H1 (cell line): ENCODE measurements at regions not wholly inside any gene's neighbourhood (a gene's known extent, or its start where the extent isn't known, plus 50 kb on each side); places are given as distances from the start of the nearest gene placed in this dataset.

ENCODE experiments used
- CTCF ChIA-PET: fragments of 300-600 bp; sonication (Branson Sonifier 250); formaldehyde crosslinking; loops from one replicate; lab custom pipeline; 2021; ENCODE audit not compliant: partially characterized antibody; lab: Charles Lee
- POLR2A ChIA-PET: fragments of 300-600 bp; sonication (Branson Sonifier 250); formaldehyde crosslinking; loops from one replicate; lab custom pipeline; 2021; ENCODE audit warnings: inconsistent platforms; ENCODE audit not compliant: partially characterized antibody; lab: Charles Lee
- DNase-seq, 2 experiments: peaks; one replicate each; pipeline versions ENCODE4 v3.0.0 to v3.0.0-alpha.2; 2010 to 2022; ENCODE audit warnings: low spot score in 2 of 2, low read depth in 1 of 2, mixed read lengths in 1 of 2
- FAIRE-seq: peaks from 2 replicates; lab custom pipeline; 2011; peaks lifted over from hg19 to GRCh38; lab: Jason Lieb, UNC
- H2AFZ ChIP-seq: 2 replicates; pipeline ENCODE4 v1.8.1; 2012; ENCODE audit warnings: low read length, inconsistent platforms
- H2AK5ac ChIP-seq: 2 replicates; pipeline ENCODE4 v1.6.1; 2013; ENCODE audit warnings: low read depth, low read length
- H2BK120ac ChIP-seq: replicated peaks from 2 replicates; pipeline ENCODE3; 2013; ENCODE audit warnings: low read depth, low read length, inconsistent platforms
- H2BK12ac ChIP-seq: 2 replicates; pipeline ENCODE4 v1.6.1; 2013; ENCODE audit warnings: low read depth, low read length
- H2BK15ac ChIP-seq: 2 replicates; pipeline ENCODE4 v1.6.1; 2013; ENCODE audit warnings: low read length
- H2BK20ac ChIP-seq: 2 replicates; pipeline ENCODE4 v1.6.1; 2013; ENCODE audit warnings: low read length
- H2BK5ac ChIP-seq: 2 replicates; pipeline ENCODE4 v1.6.1; 2013; ENCODE audit warnings: low read depth, low read length
- H3K14ac ChIP-seq: 2 replicates; pipeline ENCODE4 v1.6.1; 2013; ENCODE audit warnings: inconsistent platforms; ENCODE audit not compliant: insufficient read length
- H3K18ac ChIP-seq: 2 replicates; pipeline ENCODE4 v1.6.1; 2013; ENCODE audit warnings: low read length; ENCODE audit errors: extremely low read depth
- H3K23ac ChIP-seq: 2 replicates; pipeline ENCODE4 v1.6.1; 2013; ENCODE audit warnings: inconsistent platforms; ENCODE audit not compliant: insufficient read length
- H3K23me2 ChIP-seq: 2 replicates; pipeline ENCODE4 v1.6.1; 2013; ENCODE audit warnings: low read depth, low read length
- H3K27ac ChIP-seq: 2 replicates; pipeline ENCODE4 v1.6.1; 2011; ENCODE audit warnings: low read depth, low read length, inconsistent platforms
- H3K27me3 ChIP-seq, 4 experiments: replicated peaks in 1 of 4; 1 replicate in 1 of 4; 2 replicates in 3 of 4; pipeline versions ENCODE4 v1.6.1 to v1.8.1; 2011 to 2013; ENCODE audit warnings: low read length in 3 of 4, mild to moderate bottlenecking in 3 of 4, inconsistent platforms in 2 of 4, mixed read lengths in 2 of 4, moderate library complexity in 1 of 4; ENCODE audit not compliant: control insufficient read depth in 3 of 4, insufficient read depth in 3 of 4; ENCODE audit errors: extremely low read depth in 1 of 4
- H3K36me3 ChIP-seq, 4 experiments: 2 replicates each; pipeline versions ENCODE4 v1.6.1 to v1.8.1; 2011 to 2013; ENCODE audit warnings: mild to moderate bottlenecking in 4 of 4, low read length in 3 of 4, moderate library complexity in 2 of 4, control low read depth in 1 of 4, inconsistent platforms in 1 of 4; ENCODE audit not compliant: insufficient read depth in 4 of 4, control insufficient read depth in 2 of 4
- H3K4ac ChIP-seq: replicated peaks from 2 replicates; pipeline ENCODE3; 2013; ENCODE audit warnings: low read length, low read depth, mixed read lengths, inconsistent platforms; ENCODE audit not compliant: insufficient read length
- H3K4me1 ChIP-seq, 4 experiments: replicated peaks in 1 of 4; 1 replicate in 1 of 4; 2 replicates in 3 of 4; pipeline versions ENCODE4 v1.6.1 to v1.8.1; 2011 to 2013; ENCODE audit warnings: low read length in 3 of 4, inconsistent platforms in 2 of 4, mixed read lengths in 1 of 4; ENCODE audit not compliant: insufficient read depth in 4 of 4, control insufficient read depth in 3 of 4
- H3K4me2 ChIP-seq, 2 experiments: 2 replicates each; pipeline versions ENCODE4 v1.6.1 to v1.8.1; 2011 to 2013; ENCODE audit warnings: low read depth in 2 of 2, low read length in 2 of 2, control low read depth in 1 of 2, inconsistent platforms in 1 of 2, mild to moderate bottlenecking in 1 of 2; ENCODE audit not compliant: insufficient read depth in 1 of 2
- H3K4me3 ChIP-seq, 4 experiments: fragments of 200-600, 300-600 bp in 1 of 4; sonication (generic), shearing (Covaris generic), sonication (Bioruptor Twin) in 1 of 4; 2 replicates each; pipeline versions ENCODE4 v1.5.1 to v1.8.1; 2011 to 2016; ENCODE audit warnings: low read length in 4 of 4, low read depth in 3 of 4, control low read depth in 2 of 4, inconsistent platforms in 2 of 4, mild to moderate bottlenecking in 2 of 4, mixed read lengths in 1 of 4, moderate library complexity in 1 of 4; ENCODE audit not compliant: insufficient read depth in 2 of 4; ENCODE audit errors: extremely low read depth in 1 of 4
- H3K56ac ChIP-seq: replicated peaks from 2 replicates; pipeline ENCODE3; 2013; ENCODE audit warnings: low read depth, mild to moderate bottlenecking, mixed read lengths, low read length, inconsistent platforms; ENCODE audit not compliant: insufficient read length
- H3K79me1 ChIP-seq: 2 replicates; pipeline ENCODE4 v1.6.1; 2013; ENCODE audit warnings: low read depth, low read length, control low read depth
- H3K79me2 ChIP-seq, 2 experiments: 2 replicates each; pipeline versions ENCODE4 v1.6.1 to v1.8.1; 2012 to 2013; ENCODE audit warnings: low read length in 2 of 2, mild to moderate bottlenecking in 2 of 2, inconsistent platforms in 1 of 2; ENCODE audit not compliant: insufficient read depth in 2 of 2, control insufficient read depth in 1 of 2
- H3K9ac ChIP-seq, 4 experiments: replicated peaks in 1 of 4; 1 replicate in 1 of 4; 2 replicates in 3 of 4; pipeline versions ENCODE4 v1.6.1 to v1.8.1; 2011 to 2013; ENCODE audit warnings: low read depth in 3 of 4, low read length in 3 of 4, control low read depth in 2 of 4, mild to moderate bottlenecking in 2 of 4, moderate library complexity in 2 of 4, inconsistent platforms in 1 of 4; ENCODE audit errors: extremely low read depth in 1 of 4
- H3K9me3 ChIP-seq, 2 experiments: 2 replicates each; pipeline versions ENCODE4 v1.6.1 to v1.8.1; 2012 to 2013; ENCODE audit warnings: mild to moderate bottlenecking in 2 of 2, moderate library complexity in 2 of 2, control low read depth in 1 of 2, inconsistent platforms in 1 of 2, low read depth in 1 of 2, low read length in 1 of 2, mixed read lengths in 1 of 2; ENCODE audit not compliant: insufficient read depth in 2 of 2
- H4K20me1 ChIP-seq, 2 experiments: replicated peaks in 1 of 2; 2 replicates each; pipeline versions ENCODE3 to v1.8.1; 2011 to 2013; ENCODE audit warnings: inconsistent platforms in 2 of 2, low read length in 2 of 2, mild to moderate bottlenecking in 1 of 2; ENCODE audit not compliant: insufficient read depth in 2 of 2, control insufficient read depth in 1 of 2
- H4K5ac ChIP-seq: 2 replicates; pipeline ENCODE4 v1.6.1; 2013; ENCODE audit warnings: low read length, low read depth, mixed read lengths, inconsistent platforms; ENCODE audit not compliant: insufficient read length
- H4K8ac ChIP-seq: 2 replicates; pipeline ENCODE4 v1.8.0; 2013; ENCODE audit warnings: mild to moderate bottlenecking, moderate library complexity, low read length, inconsistent platforms; ENCODE audit not compliant: insufficient read depth; ENCODE audit errors: extremely low read depth
- H4K91ac ChIP-seq: replicated peaks from 2 replicates; pipeline ENCODE3; 2013; ENCODE audit warnings: low read length, mixed read lengths, inconsistent platforms; ENCODE audit not compliant: insufficient read length
- WGBS, 2 experiments: shearing (Covaris generic) in 1 of 2; methylation state at CpG; one replicate each; pipeline versions ENCODE4 v1.1.6 to v1.1.7; 2013 to 2015; ENCODE audit warnings: low lambda C conversion rate in 2 of 2, mixed read lengths in 2 of 2, inconsistent platforms in 1 of 2, low coverage in 1 of 2, missing lambda C conversion rate in 1 of 2; ENCODE audit not compliant: insufficient replicate concordance in 2 of 2, insufficient coverage in 1 of 2, insufficient read length in 1 of 2; ENCODE audit errors: extremely low coverage in 1 of 2, missing lambda C conversion rate in 1 of 2; 5-methylcytosine and 5-hydroxymethylcytosine counted together

DNA sequence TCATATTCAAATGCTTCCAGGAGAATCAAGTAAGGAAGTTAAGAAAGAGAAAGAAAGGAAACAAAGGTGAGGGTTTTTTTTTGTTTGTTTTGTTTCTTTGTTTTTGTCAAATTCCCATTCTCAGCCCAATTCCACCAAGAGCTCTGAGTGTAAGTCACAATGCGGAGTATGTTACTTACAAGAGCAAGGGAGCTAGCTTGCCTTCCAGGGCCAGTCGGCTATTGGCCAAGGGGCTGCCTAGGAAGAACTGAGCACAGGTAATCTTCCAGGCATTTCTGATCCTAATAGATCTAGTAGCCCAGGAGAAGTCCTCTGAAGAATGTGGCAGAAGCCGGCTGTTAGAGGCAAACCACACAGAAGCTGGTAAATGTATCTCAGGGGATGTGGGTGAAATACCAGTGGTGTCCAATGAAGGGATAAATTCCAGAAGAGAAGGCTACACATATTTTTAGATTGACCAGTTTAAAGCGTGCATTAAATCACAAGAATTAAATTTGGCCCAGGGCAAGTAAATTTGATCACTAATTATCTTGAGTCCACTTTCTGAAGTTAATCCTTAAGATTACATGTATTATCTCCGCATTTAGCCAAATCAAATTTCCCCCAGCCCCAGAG lies 239.6 kb upstream of the ADAMTS5 start:
- Histone ChIP-seq H3K4ac (no peak overlapping the region), H3K4me2 (no peak overlapping the region), H3K27me3 (no peaks in the 10 kb centered on the region), H3K23me2 (no peaks in the 10 kb centered on the region), H2BK20ac (no peak overlapping the region), H3K23ac (no peak overlapping the region), H3K79me2 (no peaks in the 10 kb centered on the region), H3K27ac (no peak overlapping the region), H3K14ac (no peak overlapping the region), H2AK5ac (no peak overlapping the region), H3K79me1 (no peaks in the 10 kb centered on the region), H2BK12ac (no peak overlapping the region), H2AFZ (no peak overlapping the region), H3K4me3 (peak overlapping the region in 1 of 4 experiments; percentile 9; a peak in 1 of 8 replicates), H3K56ac (no peak overlapping the region), H4K20me1 (no peaks in the 10 kb centered on the region), H2BK5ac (no peak overlapping the region), H3K9me3 (peaks cover 3 to 10% of the 10 kb centered on the region in 2 experiments; a peak in 3 of 4 replicates), H2BK120ac (no peak overlapping the region), H4K91ac (no peak overlapping the region), H4K5ac (peak overlapping the region; percentile 46), H3K18ac (no peak overlapping the region), H3K9ac (no peak overlapping the region), H4K8ac (no peak overlapping the region), H3K36me3 (no peaks in the 10 kb centered on the region; a peak in 2 of 8 replicates), H3K4me1 (no peaks in the 10 kb centered on the region; a peak in 1 of 7 replicates), H2BK15ac (no peak overlapping the region)
- DNase-seq (peak; percentile 47 to 56), FAIRE-seq (peak; percentile 55)
- POLR2A ChIA-PET, result interaction anchor here (1.1 kb wide), 1 partner anchor 8 kb away, joined by 3 read pairs; no protein-coding TSS in a partner anchor
- 56% methylated on average over 5 of the region's 5 CpGs; no CpG with 5 or more reads in 1 of the 2 experiments for WGBS, 2 experiments
- CTCF ChIA-PET, result interaction anchor here (0.7 kb wide), 1 partner anchor 1522 kb away, joined by 3 read pairs; no protein-coding TSS in a partner anchor
